ENCODE measurements at regions not wholly inside any gene's neighbourhood (a gene's known extent, or its start where the extent isn't known, plus 50 kb on each side); places are given as distances from the start of the nearest gene placed in this dataset.

DNA sequence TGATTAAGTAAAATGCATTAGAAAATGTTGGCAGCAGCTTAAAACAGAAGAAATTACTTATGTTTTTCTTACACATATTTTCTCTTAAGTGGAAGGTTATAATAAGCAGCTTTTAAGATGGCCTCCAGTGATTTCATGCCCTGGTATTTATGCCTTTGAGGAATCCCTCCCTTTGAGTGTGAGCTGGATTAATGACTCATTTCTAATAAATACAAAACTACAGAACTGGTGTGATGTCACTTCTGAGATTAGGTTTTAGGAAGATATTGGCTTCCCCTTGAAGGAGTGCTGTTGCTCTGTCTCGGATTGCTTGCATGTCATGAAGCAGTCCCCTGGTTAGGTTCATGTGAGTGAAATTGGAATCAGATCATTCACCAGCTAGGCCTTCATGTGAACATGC, 143.2 kb upstream of the EPHA7 start:
- no peak overlapping the region for H3K4me3 ChIP-seq (ENCODE audit: low read depth, low read length)
- no peak for DNase-seq
- H3K4me1 ChIP-seq: no peaks in the 10 kb centered on the region
- TF ChIP-seq CTCF (IDR thresholded peaks at IDR 0.05; ENCODE audit: low read depth, low read length): no peak
- H3K9me3 ChIP-seq: no peaks in the 10 kb centered on the region
- H3K27me3 ChIP-seq: no peaks in the 10 kb centered on the region
- H3K36me3 ChIP-seq: no peaks in the 10 kb centered on the region

DNA sequence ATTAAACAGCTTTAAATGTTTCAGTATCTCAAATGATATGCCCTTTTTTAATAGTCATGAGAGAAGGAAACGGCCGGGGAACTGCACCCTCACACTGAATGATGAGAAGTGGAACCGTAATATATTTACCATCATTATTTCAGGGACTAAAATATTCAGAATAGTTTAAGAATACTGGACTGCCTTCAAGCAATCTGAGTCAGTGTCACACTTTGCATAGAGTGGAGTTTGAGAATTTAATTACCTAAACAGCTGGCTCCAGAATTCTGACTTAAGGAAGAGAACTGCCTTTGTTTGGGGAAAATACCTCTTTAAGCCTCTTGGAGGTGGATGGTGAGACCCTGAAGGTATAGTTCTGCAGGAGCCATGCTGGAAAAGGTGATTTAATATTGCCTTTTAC, 135.9 kb upstream of the EPHA7 start:
- no peak for TF ChIP-seq CTCF (IDR thresholded peaks at IDR 0.05; ENCODE audit: low read depth, low read length)
- Histone ChIP-seq H3K9me3 (no peaks in the 10 kb centered on the region), H3K4me3 (ENCODE audit: low read depth, low read length) (no peak overlapping the region), H3K27me3 (no peaks in the 10 kb centered on the region), H3K36me3 (no peaks in the 10 kb centered on the region), H3K4me1 (no peaks in the 10 kb centered on the region)
- no peak for DNase-seq

DNA sequence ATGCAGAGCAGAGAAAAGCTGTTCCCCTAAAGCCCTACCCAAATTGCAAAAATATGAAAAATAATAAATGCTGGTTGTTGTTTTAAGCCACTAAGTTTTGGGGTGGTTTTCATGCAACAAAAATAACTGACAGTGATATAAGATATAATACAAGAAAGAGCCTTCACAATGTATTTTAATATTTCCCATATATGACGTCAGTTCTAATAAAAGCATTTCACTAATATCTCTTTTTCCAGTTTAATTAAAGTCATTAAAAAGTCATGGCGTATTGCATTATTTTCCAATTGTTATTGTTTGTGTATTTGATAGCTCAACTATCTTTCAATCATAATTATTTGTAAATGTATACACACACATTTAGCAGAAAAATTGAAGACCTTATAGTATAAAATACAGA, 134.7 kb upstream of the EPHA7 start:
- Histone ChIP-seq H3K36me3 (no peaks in the 10 kb centered on the region), H3K9me3 (no peaks in the 10 kb centered on the region), H3K4me3 (ENCODE audit: low read depth, low read length) (no peak overlapping the region), H3K27me3 (no peaks in the 10 kb centered on the region), H3K4me1 (no peaks in the 10 kb centered on the region)
- DNase-seq: no peak
- no peak for TF ChIP-seq CTCF (IDR thresholded peaks at IDR 0.05; ENCODE audit: low read depth, low read length)

DNA sequence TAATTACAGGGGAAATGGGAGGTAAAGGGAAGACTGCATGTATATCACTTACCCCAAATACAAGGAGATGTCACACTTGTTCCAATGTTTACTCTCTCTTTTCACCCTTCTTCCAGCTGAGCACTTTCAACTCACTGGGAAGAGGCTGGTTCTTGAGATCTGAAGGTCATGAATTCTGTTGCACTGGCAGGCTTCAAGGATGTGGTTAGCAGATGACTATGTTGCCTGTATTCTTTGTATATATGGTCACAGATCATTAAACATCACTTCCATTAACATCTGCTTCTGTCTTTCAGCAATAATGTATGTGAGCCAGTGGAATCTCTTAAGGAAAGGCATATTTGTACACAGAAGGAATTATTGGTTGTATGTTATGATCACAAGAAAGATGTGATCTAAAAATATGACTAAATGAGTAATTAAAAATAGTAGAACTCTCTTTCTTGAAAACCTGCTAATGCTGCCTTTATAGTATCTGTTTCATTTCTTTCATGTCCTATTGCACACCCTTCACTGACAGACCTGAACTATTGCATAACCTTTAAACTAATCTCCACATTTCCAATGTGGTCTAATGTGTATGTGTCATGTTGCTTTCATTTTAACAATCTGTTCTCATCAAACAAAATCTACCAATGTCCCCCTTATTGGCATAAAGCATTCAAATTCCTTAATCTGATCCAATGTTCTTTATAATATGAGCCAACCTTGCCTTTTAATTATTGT, 131.4 kb upstream of the EPHA7 start:
- Histone ChIP-seq H3K27me3 (no peaks in the 10 kb centered on the region), H3K4me1 (no peaks in the 10 kb centered on the region), H3K4me3 (ENCODE audit: low read depth, low read length) (no peak overlapping the region), H3K36me3 (no peaks in the 10 kb centered on the region), H3K9me3 (no peaks in the 10 kb centered on the region)
- no peak for TF ChIP-seq CTCF (IDR thresholded peaks at IDR 0.05; ENCODE audit: low read depth, low read length)
- no peak for DNase-seq

DNA sequence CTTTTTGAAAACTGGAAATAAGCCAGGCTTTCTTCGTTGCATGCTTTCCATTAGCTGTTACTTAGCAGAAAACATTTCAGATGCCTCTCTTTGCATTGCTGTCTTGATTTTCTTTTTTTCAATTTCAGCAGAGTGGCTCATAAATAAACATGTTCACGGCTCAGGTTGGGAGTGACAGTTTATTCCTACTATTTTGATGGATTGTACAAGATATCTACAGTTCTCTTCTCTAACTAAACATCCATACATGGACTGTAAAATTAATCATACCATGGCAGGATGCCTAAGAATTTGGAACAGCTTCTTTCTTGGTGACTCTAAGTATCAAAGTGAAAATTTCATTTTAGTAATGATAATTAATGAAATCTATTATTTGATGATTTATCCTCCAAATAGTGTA, 130.5 kb upstream of the EPHA7 start:
- no peaks in the 10 kb centered on the region for H3K9me3 ChIP-seq
- H3K27me3 ChIP-seq: no peaks in the 10 kb centered on the region
- H3K4me1 ChIP-seq: no peaks in the 10 kb centered on the region
- no peak for DNase-seq
- H3K36me3 ChIP-seq: no peaks in the 10 kb centered on the region
- TF ChIP-seq CTCF (IDR thresholded peaks at IDR 0.05; ENCODE audit: low read depth, low read length): no peak
- H3K4me3 ChIP-seq (ENCODE audit: low read depth, low read length): no peak overlapping the region

GRCh38 chr6:93524671-93525451, 105.5 kb upstream of the EPHA7 start:
- no peak for DNase-seq
- no peaks in the 10 kb centered on the region for H3K36me3 ChIP-seq
- H3K4me1 ChIP-seq: no peaks in the 10 kb centered on the region
- H3K4me3 ChIP-seq (ENCODE audit: low read depth, low read length): no peak overlapping the region
- TF ChIP-seq CTCF (IDR thresholded peaks at IDR 0.05; ENCODE audit: low read depth, low read length): no peak
- no peaks in the 10 kb centered on the region for H3K9me3 ChIP-seq
- no peaks in the 10 kb centered on the region for H3K27me3 ChIP-seq

Measured in BE2C (cell line).